H9 (cell line): ENCODE measurements at regions not wholly inside any gene's neighbourhood (a gene's known extent, or its start where the extent isn't known, plus 50 kb on each side); places are given as distances from the start of the nearest gene placed in this dataset.

ENCODE experiments used
- DNase-seq: peaks from one replicate; pipeline ENCODE4 v3.0.0-alpha.2; 2017
- H2AFZ ChIP-seq: one replicate; pipeline ENCODE4 v1.6.1; 2013; ENCODE audit warnings: mild to moderate bottlenecking, low read length, control low read depth, moderate library complexity
- H2AK5ac ChIP-seq: 2 replicates; pipeline ENCODE4 v1.6.1; 2013; ENCODE audit warnings: low read length, control low read depth, mixed read lengths; ENCODE audit not compliant: insufficient read length
- H2BK120ac ChIP-seq: one replicate; pipeline ENCODE4 v1.6.1; 2013; ENCODE audit warnings: low read depth, mild to moderate bottlenecking, low read length, control low read depth, inconsistent platforms; ENCODE audit not compliant: poor library complexity, severe bottlenecking
- H2BK12ac ChIP-seq: 2 replicates; pipeline ENCODE4 v1.6.1; 2013; ENCODE audit warnings: low read length, control low read depth, mixed read lengths, low read depth; ENCODE audit not compliant: insufficient read length
- H2BK15ac ChIP-seq: 2 replicates; pipeline ENCODE4 v1.6.1; 2013; ENCODE audit warnings: low read depth, low read length, control low read depth
- H2BK20ac ChIP-seq: one replicate; pipeline ENCODE4 v1.6.1; 2013; ENCODE audit warnings: low read depth, mild to moderate bottlenecking, low read length, control low read depth, inconsistent platforms; ENCODE audit not compliant: poor library complexity, severe bottlenecking
- H2BK5ac ChIP-seq: 2 replicates; pipeline ENCODE4 v1.6.1; 2013; ENCODE audit warnings: low read length, control low read depth, mixed read lengths; ENCODE audit not compliant: insufficient read length
- H3K14ac ChIP-seq: 2 replicates; pipeline ENCODE4 v1.6.1; 2013; ENCODE audit warnings: low read length, control low read depth; ENCODE audit not compliant: insufficient read depth
- H3K18ac ChIP-seq: 2 replicates; pipeline ENCODE4 v1.6.1; 2013; ENCODE audit warnings: low read depth, mild to moderate bottlenecking, mixed read lengths, low read length, control low read depth; ENCODE audit not compliant: insufficient read length
- H3K23ac ChIP-seq: 2 replicates; pipeline ENCODE4 v1.6.1; 2013; ENCODE audit warnings: low read length, control low read depth, mixed read lengths, low read depth; ENCODE audit not compliant: insufficient read length
- H3K23me2 ChIP-seq: 2 replicates; pipeline ENCODE4 v1.6.1; 2013; ENCODE audit warnings: low read depth, mild to moderate bottlenecking, mixed read lengths, low read length, control low read depth; ENCODE audit not compliant: insufficient read length, poor library complexity, severe bottlenecking
- H3K27ac ChIP-seq: 2 replicates; pipeline ENCODE4 v1.5.1; 2013; ENCODE audit warnings: low read length, control low read depth, mixed read lengths, low read depth; ENCODE audit not compliant: insufficient read length
- H3K27me3 ChIP-seq: 2 replicates; pipeline ENCODE4 v1.6.1; 2013; ENCODE audit warnings: low read length, control low read depth, inconsistent platforms; ENCODE audit not compliant: insufficient read depth
- H3K4ac ChIP-seq: 2 replicates; pipeline ENCODE4 v1.6.1; 2013; ENCODE audit warnings: low read depth, mild to moderate bottlenecking, control low read depth, inconsistent platforms, low read length, moderate library complexity
- H3K4me1 ChIP-seq: 2 replicates; pipeline ENCODE4 v1.6.1; 2013; ENCODE audit warnings: low read length, control low read depth, inconsistent platforms; ENCODE audit not compliant: insufficient read depth
- H3K4me2 ChIP-seq: 2 replicates; pipeline ENCODE4 v1.6.1; 2013; ENCODE audit warnings: low read length, control low read depth, mixed read lengths; ENCODE audit not compliant: insufficient read length, insufficient read depth
- H3K56ac ChIP-seq: 2 replicates; pipeline ENCODE4 v1.6.1; 2013; ENCODE audit warnings: low read depth, mild to moderate bottlenecking, mixed read lengths, low read length, control low read depth; ENCODE audit not compliant: insufficient read length
- H3K79me1 ChIP-seq: 2 replicates; pipeline ENCODE4 v1.6.1; 2013; ENCODE audit warnings: low read depth, mild to moderate bottlenecking, moderate library complexity, low read length, control low read depth, inconsistent platforms; ENCODE audit not compliant: insufficient read depth, poor library complexity, severe bottlenecking
- H3K79me2 ChIP-seq: 2 replicates; pipeline ENCODE4 v1.6.1; 2013; ENCODE audit warnings: low read length, control low read depth, inconsistent platforms; ENCODE audit not compliant: insufficient read depth
- H3K9ac ChIP-seq: 2 replicates; pipeline ENCODE4 v1.6.1; 2013; ENCODE audit warnings: low read length, control low read depth, mixed read lengths; ENCODE audit not compliant: insufficient read length; ENCODE audit errors: extremely low read depth
- H3K9me3 ChIP-seq: one replicate; pipeline ENCODE4 v1.6.1; 2013; ENCODE audit warnings: low read depth, low read length, inconsistent platforms; ENCODE audit not compliant: control insufficient read depth
- H3T11ph ChIP-seq: one replicate; pipeline ENCODE4 v1.6.1; 2013; ENCODE audit warnings: mild to moderate bottlenecking, low read length, control low read depth, inconsistent platforms
- H4K20me1 ChIP-seq: one replicate; pipeline ENCODE4 v1.6.1; 2013; ENCODE audit not compliant: control insufficient read depth, insufficient read length, insufficient read depth
- H4K5ac ChIP-seq: 2 replicates; pipeline ENCODE4 v1.6.1; 2013; ENCODE audit warnings: low read depth, mild to moderate bottlenecking, mixed read lengths, low read length, control low read depth; ENCODE audit not compliant: insufficient read length
- H4K8ac ChIP-seq: replicated peaks from 2 replicates; pipeline ENCODE4 v1.6.1; 2013; ENCODE audit warnings: low read length, control low read depth, mixed read lengths, low read depth; ENCODE audit not compliant: insufficient read length
- H4K91ac ChIP-seq: 2 replicates; pipeline ENCODE4 v1.6.1; 2013; ENCODE audit warnings: low read depth, mild to moderate bottlenecking, moderate library complexity, mixed read lengths, low read length, control low read depth; ENCODE audit not compliant: insufficient read length
- H3K27ac Mint-ChIP-seq, 3 experiments: 2 replicates in 2 of 3; 3 replicates in 1 of 3; pipeline ENCODE4 v1.8.0; 2020 to 2021; ENCODE audit warnings: mixed read lengths in 3 of 3, mild to moderate bottlenecking in 1 of 3, moderate library complexity in 1 of 3
- H3K27me3 Mint-ChIP-seq: 2 replicates; pipeline ENCODE4 v1.8.0; 2021; ENCODE audit warnings: low read depth, mild to moderate bottlenecking, moderate library complexity, mixed read lengths
- H3K36me3 Mint-ChIP-seq, 3 experiments: 2 replicates in 2 of 3; 3 replicates in 1 of 3; pipeline ENCODE4 v1.8.0; 2020 to 2021; ENCODE audit warnings: low read depth in 3 of 3, mixed read lengths in 3 of 3; ENCODE audit not compliant: insufficient read depth in 1 of 3
- H3K4me1 Mint-ChIP-seq, 2 experiments: 2 replicates each; pipeline ENCODE4 v1.8.0; 2020; ENCODE audit warnings: mixed read lengths in 2 of 2
- H3K4me3 Mint-ChIP-seq, 2 experiments: 2 replicates in 1 of 2; 3 replicates in 1 of 2; pipeline ENCODE4 v1.8.0; 2020 to 2021; ENCODE audit warnings: mild to moderate bottlenecking in 2 of 2, mixed read lengths in 2 of 2, moderate library complexity in 1 of 2
- H3K9me3 Mint-ChIP-seq, 2 experiments: 2 replicates in 1 of 2; 3 replicates in 1 of 2; pipeline ENCODE4 v1.8.0; 2020; ENCODE audit warnings: mild to moderate bottlenecking in 2 of 2, mixed read lengths in 2 of 2, moderate library complexity in 1 of 2
- CTCF ChIP-seq: fragments of 200-600 bp; sonication (generic); conservative IDR thresholded peaks from 3 replicates; pipeline ENCODE4 v1.8.0; 2021; ENCODE audit warnings: antibody characterized with exemption, mild to moderate bottlenecking
- WGBS: extraction: QIAGEN DNeasy Blood & Tissue Kit; methylation state at CpG from one replicate; pipeline ENCODE4 v1.1.7; 2013; ENCODE audit warnings: missing lambda C conversion rate, low lambda C conversion rate, mixed read lengths; ENCODE audit not compliant: insufficient read length; ENCODE audit errors: extremely low coverage; 5-methylcytosine and 5-hydroxymethylcytosine counted together

DNA sequence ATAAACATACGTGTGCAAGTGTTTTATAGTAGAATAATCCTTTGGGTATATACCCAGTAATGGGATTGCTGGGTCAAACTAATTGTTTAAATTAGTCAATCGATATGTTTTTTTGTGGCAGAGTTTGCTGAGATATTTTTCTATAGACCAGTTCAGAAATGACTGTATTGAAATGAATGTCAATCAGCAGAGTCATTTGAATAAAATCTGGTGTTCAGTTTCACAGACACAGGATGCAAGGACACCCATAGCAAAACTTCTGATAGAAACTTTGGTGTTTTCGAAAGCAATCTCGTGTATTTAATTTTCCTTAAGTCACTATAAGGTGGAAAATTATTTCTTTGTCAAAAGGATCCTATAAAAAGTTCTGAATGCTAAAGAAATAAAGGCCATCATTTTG is 434.4 kb downstream of the RAP2B start:
- Histone ChIP-seq H3T11ph (no peak overlapping the region), H3K23me2 (no peaks in the 10 kb centered on the region), H2BK20ac (no peak overlapping the region), H3K9ac (no peak overlapping the region), H3K56ac (no peak overlapping the region), H2BK120ac (no peak overlapping the region), H3K23ac (no peak overlapping the region), H3K79me2 (no peaks in the 10 kb centered on the region), H3K9me3 (no peaks in the 10 kb centered on the region), H2AFZ (no peak overlapping the region), H3K4me2 (no peak overlapping the region), H2BK5ac (no peak overlapping the region), H3K18ac (no peak overlapping the region), H3K27ac (no peak overlapping the region), H2BK12ac (no peak overlapping the region), H3K4ac (no peak overlapping the region), H3K4me1 (no peaks in the 10 kb centered on the region), H2BK15ac (no peak overlapping the region), H3K27me3 (no peaks in the 10 kb centered on the region), H4K91ac (no peak overlapping the region), H4K5ac (no peak overlapping the region), H4K8ac (no peak overlapping the region), H4K20me1 (no peaks in the 10 kb centered on the region), H3K79me1 (no peaks in the 10 kb centered on the region), H2AK5ac (no peak overlapping the region), H3K14ac (no peak overlapping the region)
- no peak for TF ChIP-seq CTCF
- Mint-ChIP-seq H3K4me1 (no peaks in the 10 kb centered on the region), H3K27ac (no peak overlapping the region), H3K36me3 (no peaks in the 10 kb centered on the region), H3K27me3 (no peaks in the 10 kb centered on the region), H3K9me3 (no peaks in the 10 kb centered on the region; a peak in 2 of 5 replicates), H3K4me3 (no peak overlapping the region)
- DNase-seq: no peak
- WGBS: no CpG with 5 or more reads among the region's 4 CpGs
